ENCODE measurements at regions not wholly inside any gene's neighbourhood (a gene's known extent, or its start where the extent isn't known, plus 50 kb on each side); places are given as distances from the start of the nearest gene placed in this dataset.

GRCh38 chr2:52936029-52936428, 831.6 kb upstream of the CHAC2 start:
- no peak for TF ChIP-seq POLR2AphosphoS2 (conservative IDR thresholded peaks at IDR 0.05; ENCODE audit: low read length)
- TF ChIP-seq CTCF (IDR thresholded peaks at IDR 0.05): no peak
- no peak for TF ChIP-seq POLR2A (IDR thresholded peaks at IDR 0.05; ENCODE audit: low read length)
- no peak for TF ChIP-seq JUNB (IDR thresholded peaks at IDR 0.05)
- no peak for TF ChIP-seq PBX3 (IDR thresholded peaks at IDR 0.05)
- no peak for TF ChIP-seq RAD21 (conservative IDR thresholded peaks at IDR 0.05 in 1 of 2, IDR thresholded peaks at IDR 0.05 in 1 of 2)
- no peak for TF ChIP-seq EP300 (IDR thresholded peaks at IDR 0.05)
- TF ChIP-seq MAFK (IDR thresholded peaks at IDR 0.05; ENCODE audit: partially characterized antibody): no peak
- no peak for TF ChIP-seq CEBPB (IDR thresholded peaks at IDR 0.05)
- TF ChIP-seq MYC (IDR thresholded peaks at IDR 0.05; ENCODE audit: borderline replicate concordance, low read length): no peak
- TF ChIP-seq SMC3 (IDR thresholded peaks at IDR 0.05): no peak

Data from A549 (cell line).